Testis (tissue), 2 donors: ENCODE measurements at regions not wholly inside any gene's neighbourhood (a gene's known extent, or its start where the extent isn't known, plus 50 kb on each side); places are given as distances from the start of the nearest gene placed in this dataset.

Experiments used
- POLR2A ChIP-seq: fragments of 450-650 bp; IDR thresholded peaks from one replicate; pipeline ENCODE4 v1.6.1; 2017; ENCODE audit warnings: antibody characterized with exemption, mild to moderate bottlenecking, moderate library complexity
- TF ChIP-seq, protein P1 (sequence below), 3 experiments: fragments of 450-650 bp in 2 of 3; fragments of 200-600 bp in 1 of 3; sonication (generic) in 1 of 3; IDR thresholded peaks; one replicate each; pipeline ENCODE4 v1.5.1; 2016 to 2019; ENCODE audit warnings: antibody characterized with exemption in 3 of 3, mild to moderate bottlenecking in 2 of 3, moderate library complexity in 1 of 3

- no peak for TF ChIP-seq POLR2A
- TF ChIP-seq, protein P1, sequence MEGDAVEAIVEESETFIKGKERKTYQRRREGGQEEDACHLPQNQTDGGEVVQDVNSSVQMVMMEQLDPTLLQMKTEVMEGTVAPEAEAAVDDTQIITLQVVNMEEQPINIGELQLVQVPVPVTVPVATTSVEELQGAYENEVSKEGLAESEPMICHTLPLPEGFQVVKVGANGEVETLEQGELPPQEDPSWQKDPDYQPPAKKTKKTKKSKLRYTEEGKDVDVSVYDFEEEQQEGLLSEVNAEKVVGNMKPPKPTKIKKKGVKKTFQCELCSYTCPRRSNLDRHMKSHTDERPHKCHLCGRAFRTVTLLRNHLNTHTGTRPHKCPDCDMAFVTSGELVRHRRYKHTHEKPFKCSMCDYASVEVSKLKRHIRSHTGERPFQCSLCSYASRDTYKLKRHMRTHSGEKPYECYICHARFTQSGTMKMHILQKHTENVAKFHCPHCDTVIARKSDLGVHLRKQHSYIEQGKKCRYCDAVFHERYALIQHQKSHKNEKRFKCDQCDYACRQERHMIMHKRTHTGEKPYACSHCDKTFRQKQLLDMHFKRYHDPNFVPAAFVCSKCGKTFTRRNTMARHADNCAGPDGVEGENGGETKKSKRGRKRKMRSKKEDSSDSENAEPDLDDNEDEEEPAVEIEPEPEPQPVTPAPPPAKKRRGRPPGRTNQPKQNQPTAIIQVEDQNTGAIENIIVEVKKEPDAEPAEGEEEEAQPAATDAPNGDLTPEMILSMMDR (IDR thresholded peaks at IDR 0.05), result no peak
Measured at GRCh38 chr14:38880643-38881524, 222.2 kb downstream of the SEC23A start.
